DOHH2 (cell line): ENCODE measurements at regions not wholly inside any gene's neighbourhood (a gene's known extent, or its start where the extent isn't known, plus 50 kb on each side); places are given as distances from the start of the nearest gene placed in this dataset.

Source experiments
- H3F3A ChIP-seq: fragments of 200-600 bp; sonication (generic), shearing (Covaris generic); 2 replicates; pipeline ENCODE4 v1.6.0; 2016; ENCODE audit warnings: antibody characterized with exemption, mild to moderate bottlenecking; ENCODE audit not compliant: control insufficient read depth, insufficient read depth
- H3K27ac ChIP-seq: fragments of 200-600 bp; sonication (generic); 2 replicates; pipeline ENCODE4 v1.5.1; 2014; ENCODE audit warnings: low read depth, mild to moderate bottlenecking, low read length, moderate library complexity
- H3K27me3 ChIP-seq: fragments of 200-600 bp; sonication (generic); 2 replicates; pipeline ENCODE4 v1.6.1; 2014; ENCODE audit warnings: mild to moderate bottlenecking, low read length, mixed read lengths; ENCODE audit not compliant: control insufficient read depth
- H3K36me3 ChIP-seq: fragments of 200-600 bp; sonication (generic); 2 replicates; pipeline ENCODE4 v1.6.1; 2014; ENCODE audit warnings: mild to moderate bottlenecking, low read length, moderate library complexity, mixed read lengths; ENCODE audit not compliant: control insufficient read depth
- H3K4me1 ChIP-seq: fragments of 200-600 bp; sonication (generic); 2 replicates; pipeline ENCODE4 v1.6.1; 2014; ENCODE audit warnings: mild to moderate bottlenecking, low read length, mixed read lengths; ENCODE audit not compliant: control insufficient read depth
- H3K4me2 ChIP-seq: fragments of 200-600 bp; sonication (generic); 2 replicates; pipeline ENCODE4 v1.6.0; 2014; ENCODE audit warnings: mild to moderate bottlenecking, low read length, moderate library complexity
- H3K4me3 ChIP-seq: fragments of 200-600 bp; sonication (generic); 2 replicates; pipeline ENCODE4 v1.5.1; 2014; ENCODE audit warnings: mild to moderate bottlenecking, low read length, mixed read lengths
- H3K79me2 ChIP-seq: fragments of 200-600 bp; sonication (generic); 2 replicates; pipeline ENCODE4 v1.6.1; 2014; ENCODE audit warnings: mild to moderate bottlenecking, low read length, mixed read lengths; ENCODE audit not compliant: control insufficient read depth
- H3K9me2 ChIP-seq: fragments of 200-600 bp; sonication (generic); replicated peaks from 2 replicates; pipeline ENCODE4 v1.6.1; 2014; ENCODE audit warnings: mild to moderate bottlenecking, low read length, mixed read lengths; ENCODE audit not compliant: control insufficient read depth
- H3K9me3 ChIP-seq: fragments of 200-600 bp; sonication (generic); 2 replicates; pipeline ENCODE4 v1.6.1; 2014; ENCODE audit warnings: antibody characterized with exemption, low read length, mixed read lengths; ENCODE audit not compliant: control insufficient read depth, insufficient read depth
- H4K20me1 ChIP-seq: fragments of 200-600 bp; sonication (generic); 2 replicates; pipeline ENCODE4 v1.6.0; 2014; ENCODE audit warnings: low read depth, mild to moderate bottlenecking, antibody characterized with exemption, low read length, moderate library complexity; ENCODE audit not compliant: control insufficient read depth, insufficient read depth
- CTCF ChIP-seq: fragments of 200-600 bp; sonication (generic); IDR thresholded peaks from one replicate; pipeline ENCODE4 v1.5.1; 2014; ENCODE audit warnings: antibody characterized with exemption, mild to moderate bottlenecking, low read depth, low read length; ENCODE audit not compliant: poor library complexity, severe bottlenecking
- EZH2phosphoT487 ChIP-seq: fragments of 200-600 bp; sonication (generic); IDR thresholded peaks from 2 replicates; pipeline ENCODE4 v1.6.1; 2017; ENCODE audit warnings: borderline replicate concordance, mild to moderate bottlenecking, antibody characterized with exemption, low read length, moderate library complexity, mixed read lengths

GRCh38 chr13:97116754-97117153, 105.4 kb upstream of the MBNL2 start:
- Histone ChIP-seq H3K79me2 (no peaks in the 10 kb centered on the region), H3K27ac (no peak overlapping the region), H3K4me2 (no peak overlapping the region), H3K9me2 (no peaks in the 10 kb centered on the region), H3F3A (no peaks in the 10 kb centered on the region), H4K20me1 (no peaks in the 10 kb centered on the region), H3K4me3 (no peak overlapping the region), H3K36me3 (no peaks in the 10 kb centered on the region), H3K27me3 (no peaks in the 10 kb centered on the region; the same call in 1 of the 2 replicates), H3K9me3 (no peaks in the 10 kb centered on the region), H3K4me1 (no peaks in the 10 kb centered on the region)
- TF ChIP-seq CTCF (no peak), EZH2phosphoT487 (no peak)

- Histone ChIP-seq H3F3A (no peaks in the 10 kb centered on the region), H3K27me3 (no peaks in the 10 kb centered on the region; the same call in 1 of the 2 replicates), H3K36me3 (no peaks in the 10 kb centered on the region), H3K4me1 (no peaks in the 10 kb centered on the region), H4K20me1 (no peaks in the 10 kb centered on the region), H3K79me2 (no peaks in the 10 kb centered on the region), H3K4me3 (no peak overlapping the region), H3K9me3 (no peaks in the 10 kb centered on the region), H3K27ac (no peak overlapping the region), H3K4me2 (no peak overlapping the region), H3K9me2 (no peaks in the 10 kb centered on the region)
- TF ChIP-seq EZH2phosphoT487, result no peak
- TF ChIP-seq CTCF, result no peak
Observed at GRCh38 chr13:97117388-97117910, 104.7 kb upstream of the MBNL2 start.

- no peak overlapping the region for H3K27ac ChIP-seq
- no peaks in the 10 kb centered on the region for H3K36me3 ChIP-seq
- no peaks in the 10 kb centered on the region for H4K20me1 ChIP-seq
- TF ChIP-seq EZH2phosphoT487, result no peak
- no peaks in the 10 kb centered on the region for H3K9me2 ChIP-seq
- H3F3A ChIP-seq, result no peaks in the 10 kb centered on the region
- no peaks in the 10 kb centered on the region for H3K9me3 ChIP-seq
- no peaks in the 10 kb centered on the region for H3K4me1 ChIP-seq
- peaks cover 11% of the 10 kb centered on the region for H3K27me3 ChIP-seq
- H3K79me2 ChIP-seq, result no peaks in the 10 kb centered on the region
- H3K4me2 ChIP-seq, result no peak overlapping the region
- no peak overlapping the region for H3K4me3 ChIP-seq
Observed at GRCh38 chr13:97119943-97120342, 102.2 kb upstream of the MBNL2 start.

GRCh38 chr13:97120346-97120745, 101.8 kb upstream of the MBNL2 start:
- Histone ChIP-seq H4K20me1 (no peaks in the 10 kb centered on the region), H3K4me3 (no peak overlapping the region), H3F3A (no peaks in the 10 kb centered on the region), H3K4me2 (no peak overlapping the region), H3K9me3 (no peaks in the 10 kb centered on the region), H3K4me1 (no peaks in the 10 kb centered on the region), H3K27ac (no peak overlapping the region), H3K36me3 (no peaks in the 10 kb centered on the region), H3K27me3 (peaks cover 15% of the 10 kb centered on the region), H3K9me2 (no peaks in the 10 kb centered on the region), H3K79me2 (no peaks in the 10 kb centered on the region)
- TF ChIP-seq EZH2phosphoT487 (no peak), CTCF (no peak)
